GM21825 (cell line): ENCODE measurements at regions not wholly inside any gene's neighbourhood (a gene's known extent, or its start where the extent isn't known, plus 50 kb on each side); places are given as distances from the start of the nearest gene placed in this dataset.
A peak's percentile ranks its signal among the peaks of the same experiment; 100 is the strongest.

ENCODE experiments used
- ATAC-seq: cut with Tn5 transposase; IDR thresholded peaks from one replicate; pipeline ENCODE4 v1.9.1; 2021; ENCODE audit warnings: mild to moderate bottlenecking, moderate library complexity; ENCODE audit not compliant: unreplicated experiment

GRCh38 chr4:165610679-165611437 is 232.1 kb downstream of the CPE start:
- no peak for ATAC-seq

DNA sequence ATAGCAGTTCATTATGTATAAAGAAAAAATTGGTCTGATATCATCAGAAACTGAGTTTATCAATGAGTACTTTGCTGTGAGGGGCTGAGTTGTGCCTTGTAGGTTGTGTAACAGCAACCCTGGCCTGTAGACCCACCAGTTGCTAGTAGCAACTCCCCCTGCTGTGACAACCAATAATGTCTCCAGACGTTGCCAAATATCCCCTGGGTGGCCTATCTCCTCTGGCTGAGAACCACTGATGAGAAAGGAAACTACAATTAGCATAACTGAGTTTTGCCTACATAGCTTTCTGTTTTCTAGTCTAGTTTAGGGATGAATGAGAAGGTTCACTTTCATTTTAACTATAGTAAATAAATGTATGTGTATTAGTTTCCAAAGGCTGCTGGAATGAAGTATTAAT is 234.1 kb downstream of the CPE start:
- peak; percentile 88 for ATAC-seq

DNA sequence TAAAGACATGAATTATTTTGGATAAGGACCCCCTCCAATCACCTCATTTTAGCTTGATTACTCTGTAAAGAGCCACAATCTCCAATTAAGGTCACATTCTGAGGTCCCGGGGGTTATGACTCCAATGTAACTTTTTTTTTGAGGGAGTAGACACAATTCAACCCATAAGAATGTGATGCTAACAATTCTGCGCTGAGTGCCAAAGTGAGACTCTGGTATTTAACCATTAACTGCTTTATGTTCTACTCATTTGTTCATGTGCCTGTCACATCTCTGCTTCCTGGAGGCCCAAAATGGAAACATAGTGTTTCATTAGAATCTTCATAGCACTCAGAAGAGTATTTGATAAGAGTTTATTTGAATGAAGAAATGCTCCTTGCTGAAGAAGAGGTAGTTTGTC is 234.8 kb downstream of the CPE start:
- ATAC-seq = no peak

GRCh38 chr4:165620913-165621312 is 242.1 kb downstream of the CPE start:
- no peak for ATAC-seq

GRCh38 chr4:165621983-165622382 is 243.2 kb downstream of the CPE start:
- no peak for ATAC-seq

- no peak for ATAC-seq
These were observed 246.5 kb downstream of the CPE start for GRCh38 chr4:165625281-165625680.

DNA sequence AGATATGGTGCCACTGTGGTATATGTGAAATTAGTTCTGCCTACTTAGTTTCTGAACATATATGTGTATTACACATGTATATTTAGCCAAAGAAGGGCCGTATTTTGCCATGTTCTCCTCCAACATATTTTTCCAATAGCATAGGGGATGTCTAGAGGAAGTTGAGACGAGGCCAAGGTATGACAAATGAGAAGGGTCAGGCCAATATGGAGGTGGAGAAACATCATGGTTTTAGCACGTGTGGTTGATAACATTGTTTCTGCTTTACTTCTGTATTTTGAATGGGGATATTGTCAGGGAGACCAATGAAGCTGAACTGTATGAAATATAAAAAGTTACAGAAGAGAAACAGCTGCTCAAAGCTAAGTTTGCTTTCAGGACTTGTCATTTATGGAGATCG is 246.7 kb upstream of the TLL1 start:
- ATAC-seq = no peak

GRCh38 chr4:165627128-165627527 is 245.9 kb upstream of the TLL1 start:
- no peak for ATAC-seq

- ATAC-seq = no peak
These were observed 245.5 kb upstream of the TLL1 start for GRCh38 chr4:165627548-165627947.

GRCh38 chr4:165628572-165628971 is 244.5 kb upstream of the TLL1 start:
- ATAC-seq = no peak

DNA sequence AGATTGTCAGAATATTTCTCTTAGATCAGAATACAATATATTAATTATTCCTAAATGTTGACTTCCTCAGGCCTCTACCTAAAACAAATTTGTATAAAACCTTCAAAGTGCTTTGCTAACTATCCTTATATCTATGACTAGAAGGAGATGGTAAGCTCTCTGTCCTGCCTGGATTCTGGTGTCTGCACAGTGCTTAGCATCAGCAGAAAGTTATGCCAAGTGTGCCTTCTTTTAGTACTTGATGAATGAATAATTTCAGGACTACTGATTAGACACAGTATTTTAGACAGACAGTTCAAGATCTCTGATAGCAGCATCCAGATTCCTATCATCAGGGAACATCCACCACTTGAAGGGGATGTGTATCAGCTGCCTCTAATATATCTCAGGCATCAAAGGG is 242.4 kb upstream of the TLL1 start:
- no peak for ATAC-seq

DNA sequence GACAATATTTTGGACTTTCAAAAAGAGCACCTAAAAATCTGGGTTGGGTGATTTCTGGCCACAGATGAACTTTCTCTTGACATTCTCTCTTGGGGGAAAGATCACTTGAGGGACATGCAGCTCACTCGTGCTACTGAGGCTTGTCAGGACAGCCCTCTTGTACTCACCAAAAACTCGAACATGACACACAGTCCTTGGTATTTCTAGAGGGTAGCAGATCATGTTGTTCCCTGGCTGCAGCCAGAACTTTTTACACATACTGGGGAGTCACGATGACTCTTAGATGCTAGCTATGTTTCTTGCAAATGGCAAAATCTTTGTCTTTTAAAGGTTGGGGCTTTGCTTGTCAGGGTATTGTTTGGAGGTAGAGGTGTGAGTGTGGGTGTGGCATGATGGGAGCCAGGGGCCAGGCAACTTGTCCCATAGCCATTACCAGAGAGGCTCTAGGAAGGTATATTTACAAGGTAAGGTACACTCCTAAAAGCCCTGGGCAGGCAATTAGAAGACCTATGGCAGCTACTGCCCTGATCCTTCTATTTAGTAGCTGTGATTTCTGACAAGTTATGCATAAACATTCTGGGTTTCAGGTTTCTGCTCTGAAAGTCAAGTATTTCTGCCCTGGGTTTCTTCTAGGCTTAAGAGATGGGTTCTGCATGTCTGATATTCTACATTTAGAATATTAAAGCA is 241.7 kb upstream of the TLL1 start:
- no peak for ATAC-seq

GRCh38 chr4:165631912-165632311 is 241.1 kb upstream of the TLL1 start:
- no peak for ATAC-seq

DNA sequence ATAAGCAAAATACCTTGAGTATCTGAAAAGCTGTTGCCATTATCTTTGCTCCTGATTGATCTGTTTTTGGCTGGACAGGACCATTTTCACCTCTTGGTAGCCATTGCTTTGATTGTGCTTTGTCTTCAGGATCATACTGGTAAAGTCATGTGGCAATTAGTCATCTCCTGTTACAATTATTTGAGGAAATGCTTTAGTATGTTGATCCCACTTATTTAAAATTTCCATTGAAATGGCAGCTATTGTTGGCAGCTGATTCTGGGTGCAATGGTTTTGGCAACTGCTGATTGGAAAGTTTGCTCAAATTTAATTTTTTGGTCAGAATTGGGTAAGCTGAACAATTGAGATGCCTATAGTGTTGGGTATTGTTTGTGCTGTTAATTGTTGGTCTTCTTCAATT is 238.3 kb upstream of the TLL1 start:
- no peak for ATAC-seq

DNA sequence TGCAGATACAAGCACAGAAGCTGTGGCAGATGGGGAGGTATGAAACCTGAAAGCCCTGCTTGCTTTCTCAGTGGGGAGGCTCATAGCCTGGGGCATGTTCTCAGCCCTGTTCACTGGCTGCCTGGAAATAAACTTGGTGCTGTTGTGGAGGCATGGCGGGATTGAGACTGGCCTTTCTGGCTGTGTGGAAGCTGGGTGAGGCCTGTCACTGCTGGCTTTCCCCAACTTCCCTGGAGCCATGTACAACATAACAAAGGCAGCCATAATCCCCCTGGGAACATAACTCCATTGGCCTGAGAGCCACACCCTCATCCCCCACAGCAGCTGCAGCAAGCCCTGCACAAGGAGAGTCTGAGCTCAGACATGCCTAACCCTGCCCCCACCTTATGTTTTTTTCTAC is 237.7 kb upstream of the TLL1 start:
- no peak for ATAC-seq

GRCh38 chr4:165635951-165636350 is 237.1 kb upstream of the TLL1 start:
- no peak for ATAC-seq

- no peak for ATAC-seq
These were observed 221.1 kb upstream of the TLL1 start for GRCh38 chr4:165651901-165652300.

GRCh38 chr4:165654556-165654955 is 218.5 kb upstream of the TLL1 start:
- ATAC-seq = no peak

DNA sequence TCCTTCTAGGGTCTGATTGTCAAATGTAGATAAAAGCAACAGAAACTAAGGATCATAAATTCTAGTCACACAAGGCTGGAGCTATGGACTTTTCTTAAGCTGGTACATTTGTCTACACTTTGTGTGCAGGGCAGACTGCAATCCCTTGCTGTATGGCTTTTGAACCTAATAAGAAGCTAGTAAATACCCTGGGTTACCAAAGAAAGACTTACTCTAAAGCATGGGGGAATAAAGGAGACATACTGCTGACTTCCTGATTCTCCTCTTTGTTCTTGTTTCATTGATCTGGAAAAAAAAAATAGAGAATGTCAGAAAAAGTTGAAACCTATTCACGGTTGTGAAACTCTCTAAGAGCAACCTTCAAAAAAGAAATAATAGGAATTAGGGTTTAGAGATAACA is 216.6 kb upstream of the TLL1 start:
- no peak for ATAC-seq

GRCh38 chr4:165656829-165657490 is 216.1 kb upstream of the TLL1 start:
- no peak for ATAC-seq

DNA sequence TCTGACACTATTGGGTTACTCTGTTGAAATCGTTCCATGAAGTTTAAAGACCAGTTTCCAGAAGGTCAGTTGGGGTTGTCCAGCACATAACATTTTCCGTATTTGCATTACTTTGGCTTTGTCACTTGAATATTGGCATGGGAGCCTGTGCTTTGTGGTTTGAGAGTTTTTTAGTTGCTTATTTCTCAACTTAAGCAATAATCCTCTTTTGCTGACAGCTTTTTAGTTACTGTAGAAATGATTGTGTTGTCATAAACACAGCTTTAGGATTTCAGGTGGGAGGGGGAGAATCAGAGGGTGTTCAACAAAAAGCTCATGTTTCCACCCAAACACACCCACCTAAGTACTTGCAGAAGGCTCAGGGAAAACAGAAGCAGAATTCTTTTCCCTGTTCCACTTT is 210.7 kb upstream of the TLL1 start:
- ATAC-seq = no peak

DNA sequence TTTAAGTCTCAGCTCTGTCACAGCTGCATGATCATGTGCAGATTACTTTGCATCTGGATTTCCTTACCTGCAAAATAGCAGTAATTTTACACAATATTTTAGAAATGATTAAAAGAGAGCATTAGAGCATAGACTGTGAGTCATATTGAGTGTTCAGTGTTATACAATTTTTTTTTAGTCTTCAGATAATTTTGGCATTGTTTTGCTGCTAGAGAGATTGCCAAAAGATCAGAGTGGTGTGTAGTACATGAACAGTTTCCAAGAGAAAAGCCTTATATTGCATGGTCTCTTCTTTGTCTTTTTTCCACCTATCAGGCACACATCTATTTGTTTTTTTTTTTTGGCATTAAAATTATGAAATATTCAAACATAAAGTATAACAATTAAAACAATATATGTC is 209.6 kb upstream of the TLL1 start:
- ATAC-seq = no peak
